ENCODE measurements at regions not wholly inside any gene's neighbourhood (a gene's known extent, or its start where the extent isn't known, plus 50 kb on each side); places are given as distances from the start of the nearest gene placed in this dataset.

- no peak for TF ChIP-seq CTCF (IDR thresholded peaks at IDR 0.05; ENCODE audit: poor library complexity)
- TF ChIP-seq EZH2 (IDR thresholded peaks at IDR 0.05; ENCODE audit: borderline replicate concordance): no peak
- TF ChIP-seq EZH2phosphoT487 (IDR thresholded peaks at IDR 0.05; ENCODE audit: low read depth, severe bottlenecking, unreplicated experiment): no peak
These were observed 146.4 kb downstream of the CD83 start for GRCh38 chr6:14263881-14264424.
